ENCODE measurements at regions not wholly inside any gene's neighbourhood (a gene's known extent, or its start where the extent isn't known, plus 50 kb on each side); places are given as distances from the start of the nearest gene placed in this dataset.

- Mint-ChIP-seq H3K4me3 (no peak overlapping the region), H3K36me3 (no peaks in the 10 kb centered on the region), H3K27me3 (ENCODE audit: low read depth in 2 of 2) (no peaks in the 10 kb centered on the region), H3K9me3 (no peaks in the 10 kb centered on the region), H3K27ac (no peak overlapping the region), H3K4me1 (peaks cover 43 to 44% of the 10 kb centered on the region in 2 donors)
- WGBS (ENCODE audit: insufficient coverage) = 96% methylated on average over 2 of the region's 2 CpGs
- intact Hi-C loops (cut with micrococcal nuclease) = no loop called here
- no peak for DNase-seq
- no peak for ATAC-seq
- Histone ChIP-seq H3K4me3 (ENCODE audit: low read length) (no peak overlapping the region), H3K27ac (ENCODE audit: low read length) (no peak overlapping the region), H3K27me3 (ENCODE audit: control insufficient read depth, insufficient read depth, low read length) (no peaks in the 10 kb centered on the region), H3K4me1 (ENCODE audit: control insufficient read depth, insufficient read depth, low read length) (peaks cover 29% of the 10 kb centered on the region), H3K9me3 (ENCODE audit: control insufficient read depth, insufficient read depth, low read length) (no peaks in the 10 kb centered on the region), H3K36me3 (ENCODE audit: control insufficient read depth, insufficient read depth, low read length) (no peaks in the 10 kb centered on the region)
- no peak for TF ChIP-seq CTCF (IDR thresholded peaks at IDR 0.05)
Measured at GRCh38 chr17:14432079-14432478, 131.2 kb downstream of the HS3ST3B1 start.

GRCh38 chr17:14429084-14429483 lies 128.2 kb downstream of the HS3ST3B1 start:
- no peaks in the 10 kb centered on the region for H3K27me3 ChIP-seq (ENCODE audit: control insufficient read depth, insufficient read depth, low read length)
- ATAC-seq = no peak
- no peaks in the 10 kb centered on the region for H3K9me3 ChIP-seq (ENCODE audit: control insufficient read depth, insufficient read depth, low read length)
- no peaks in the 10 kb centered on the region for H3K9me3 Mint-ChIP-seq
- peak in 1 of 2 donors; percentile 13 for DNase-seq
- no peak for TF ChIP-seq CTCF (IDR thresholded peaks at IDR 0.05)
- peak overlapping the region; percentile 88 for H3K4me3 Mint-ChIP-seq
- 28% methylated on average over 2 of the region's 2 CpGs for WGBS (ENCODE audit: insufficient coverage)
- no peaks in the 10 kb centered on the region for H3K36me3 ChIP-seq (ENCODE audit: control insufficient read depth, insufficient read depth, low read length)
- H3K27me3 Mint-ChIP-seq (ENCODE audit: low read depth in 2 of 2) = peaks cover 0 to 2% of the 10 kb centered on the region in 2 donors
- H3K4me1 ChIP-seq (ENCODE audit: control insufficient read depth, insufficient read depth, low read length) = peaks cover 34% of the 10 kb centered on the region
- peak overlapping the region; percentile 74 for H3K27ac ChIP-seq (ENCODE audit: low read length)
- H3K4me3 ChIP-seq (ENCODE audit: low read length) = peak overlapping the region; percentile 13
- H3K4me1 Mint-ChIP-seq = peaks cover 49 to 54% of the 10 kb centered on the region in 2 donors
- intact Hi-C loops (cut with micrococcal nuclease) = loop anchor here (2.0 to 5.0 kb wide), 2 partner anchors 128 to 227 kb away; partner anchors contain the start of gene HS3ST3B1
- no peaks in the 10 kb centered on the region for H3K36me3 Mint-ChIP-seq
- H3K27ac Mint-ChIP-seq = peak overlapping the region; percentile 77 to 85

- H3K4me3 Mint-ChIP-seq = peak overlapping the region; percentile 88
- H3K27me3 ChIP-seq (ENCODE audit: control insufficient read depth, insufficient read depth, low read length) = no peaks in the 10 kb centered on the region
- peak; percentile 59 to 72 (median 61) for ATAC-seq
- DNase-seq = peak in 1 of 2 donors; percentile 62
- H3K4me1 ChIP-seq (ENCODE audit: control insufficient read depth, insufficient read depth, low read length) = peaks cover 34% of the 10 kb centered on the region
- H3K36me3 Mint-ChIP-seq = no peaks in the 10 kb centered on the region
- intact Hi-C loops (cut with micrococcal nuclease) = loop anchor here (1.0 to 5.0 kb wide), 4 partner anchors 69 to 226 kb away; partner anchors contain the start of gene HS3ST3B1
- peaks cover 0 to 2% of the 10 kb centered on the region in 2 donors for H3K27me3 Mint-ChIP-seq (ENCODE audit: low read depth in 2 of 2)
- H3K4me3 ChIP-seq (ENCODE audit: low read length) = peak overlapping the region; percentile 13
- H3K36me3 ChIP-seq (ENCODE audit: control insufficient read depth, insufficient read depth, low read length) = no peaks in the 10 kb centered on the region
- H3K4me1 Mint-ChIP-seq = peaks cover 52 to 58% of the 10 kb centered on the region in 2 donors
- peak overlapping the region; percentile 77 to 85 for H3K27ac Mint-ChIP-seq
- TF ChIP-seq CTCF (IDR thresholded peaks at IDR 0.05) = no peak
- WGBS (ENCODE audit: insufficient coverage) = 0% methylated on average over 1 of the region's 1 CpG
- peak overlapping the region; percentile 74 for H3K27ac ChIP-seq (ENCODE audit: low read length)
- no peaks in the 10 kb centered on the region for H3K9me3 ChIP-seq (ENCODE audit: control insufficient read depth, insufficient read depth, low read length)
- no peaks in the 10 kb centered on the region for H3K9me3 Mint-ChIP-seq
Measured at GRCh38 chr17:14428648-14429029, 127.8 kb downstream of the HS3ST3B1 start.

Data from natural killer cell (primary cell).